ENCODE measurements at regions not wholly inside any gene's neighbourhood (a gene's known extent, or its start where the extent isn't known, plus 50 kb on each side); places are given as distances from the start of the nearest gene placed in this dataset.

GRCh38 chr5:2892466-2893000, 141.1 kb upstream of the IRX2 start:
- TF ChIP-seq CTCF (IDR thresholded peaks at IDR 0.05): no peak
- no peak for TF ChIP-seq EP300 (IDR thresholded peaks at IDR 0.05; ENCODE audit: low read depth)

All from transverse colon (tissue), 3 donors.